ENCODE measurements at regions not wholly inside any gene's neighbourhood (a gene's known extent, or its start where the extent isn't known, plus 50 kb on each side); places are given as distances from the start of the nearest gene placed in this dataset.

DNA sequence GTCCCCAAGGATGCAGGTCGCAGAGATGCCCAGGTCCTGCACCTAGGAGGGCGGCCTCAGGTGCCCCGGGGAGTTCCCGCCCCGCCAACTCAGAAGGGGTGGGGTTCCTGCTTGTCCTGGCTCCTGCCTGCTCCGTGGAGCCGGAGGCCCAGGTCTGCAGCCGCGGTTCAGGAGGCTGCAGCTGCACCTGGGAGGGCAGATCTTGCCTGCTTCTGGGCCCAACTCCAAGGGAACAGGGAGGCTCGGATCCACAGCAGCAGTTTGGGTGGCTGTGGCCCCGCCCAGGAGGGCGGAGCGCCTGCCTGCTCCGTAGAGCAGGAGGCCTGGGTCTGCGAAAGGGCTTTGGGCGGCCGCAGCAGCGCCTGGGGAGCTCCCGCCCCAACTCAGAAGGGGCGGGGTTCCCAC, 108.2 kb upstream of the EGR2 start:
- no peak for TF ChIP-seq POLR2A (IDR thresholded peaks at IDR 0.05; ENCODE audit: low read depth, low read length)
- no peak for TF ChIP-seq PAX5 (IDR thresholded peaks at IDR 0.05; ENCODE audit: insufficient read depth, low read length, severe bottlenecking)
- TF ChIP-seq SPI1 (IDR thresholded peaks at IDR 0.05; ENCODE audit: low read depth, low read length), result no peak
- no peak for TF ChIP-seq TAF1 (IDR thresholded peaks at IDR 0.05; ENCODE audit: low read depth, low read length)
- no peak for TF ChIP-seq POLR2AphosphoS5 (IDR thresholded peaks at IDR 0.05; ENCODE audit: low read depth, low read length)
- TF ChIP-seq POU2F2 (IDR thresholded peaks at IDR 0.05; ENCODE audit: low read depth, low read length), result no peak
